Karpas-422 (cell line): ENCODE measurements at regions not wholly inside any gene's neighbourhood (a gene's known extent, or its start where the extent isn't known, plus 50 kb on each side); places are given as distances from the start of the nearest gene placed in this dataset.

ENCODE experiments used
- DNase-seq: peaks from one replicate; pipeline ENCODE4 v3.0.0-alpha.2; 2015
- H2AFZ ChIP-seq: fragments of 200-600 bp; sonication (generic); 2 replicates; pipeline ENCODE4 v1.6.1; 2014; ENCODE audit warnings: antibody characterized with exemption, low read length, mixed read lengths
- H3K27ac ChIP-seq: fragments of 200-600 bp; sonication (generic); 2 replicates; pipeline ENCODE4 v1.5.1; 2014; ENCODE audit warnings: mild to moderate bottlenecking, low read length, moderate library complexity
- H3K27me3 ChIP-seq: fragments of 200-600 bp; sonication (generic); 2 replicates; pipeline ENCODE4 v1.6.1; 2014; ENCODE audit warnings: low read length, mixed read lengths
- H3K36me3 ChIP-seq: fragments of 200-600 bp; sonication (generic); 2 replicates; pipeline ENCODE4 v1.6.1; 2014; ENCODE audit warnings: low read length, mixed read lengths; ENCODE audit not compliant: insufficient read depth
- H3K4me1 ChIP-seq: fragments of 200-600 bp; sonication (generic); 2 replicates; pipeline ENCODE4 v1.6.1; 2014; ENCODE audit warnings: mild to moderate bottlenecking, low read length, mixed read lengths
- H3K4me2 ChIP-seq: fragments of 200-600 bp; sonication (generic); 2 replicates; pipeline ENCODE4 v1.6.1; 2014; ENCODE audit warnings: low read length, low read depth, mild to moderate bottlenecking; ENCODE audit not compliant: poor library complexity, severe bottlenecking
- H3K4me3 ChIP-seq: fragments of 200-600 bp; sonication (generic); 2 replicates; pipeline ENCODE4 v1.5.1; 2014; ENCODE audit warnings: mild to moderate bottlenecking, antibody characterized with exemption, low read length, mixed read lengths
- H3K79me2 ChIP-seq: fragments of 200-600 bp; sonication (generic); 2 replicates; pipeline ENCODE4 v1.6.1; 2014; ENCODE audit warnings: mild to moderate bottlenecking, low read length, mixed read lengths
- H3K9ac ChIP-seq: fragments of 200-600 bp; sonication (generic); 2 replicates; pipeline ENCODE4 v1.6.0; 2014; ENCODE audit warnings: low read length
- H3K9me2 ChIP-seq: fragments of 200-600 bp; sonication (generic), shearing (Covaris generic); replicated peaks from 2 replicates; pipeline ENCODE4 v1.6.0; 2014; ENCODE audit warnings: mild to moderate bottlenecking, low read length, moderate library complexity; ENCODE audit not compliant: insufficient read depth
- H3K9me3 ChIP-seq: fragments of 300-700, 200-600 bp; sonication (generic); 2 replicates; pipeline ENCODE4 v1.6.1; 2014; ENCODE audit warnings: low read length, mixed read lengths
- H4K20me1 ChIP-seq: fragments of 200-600 bp; sonication (generic); 2 replicates; pipeline ENCODE4 v1.6.1; 2014; ENCODE audit warnings: mild to moderate bottlenecking, antibody characterized with exemption, low read length, low read depth; ENCODE audit not compliant: insufficient read depth

DNA sequence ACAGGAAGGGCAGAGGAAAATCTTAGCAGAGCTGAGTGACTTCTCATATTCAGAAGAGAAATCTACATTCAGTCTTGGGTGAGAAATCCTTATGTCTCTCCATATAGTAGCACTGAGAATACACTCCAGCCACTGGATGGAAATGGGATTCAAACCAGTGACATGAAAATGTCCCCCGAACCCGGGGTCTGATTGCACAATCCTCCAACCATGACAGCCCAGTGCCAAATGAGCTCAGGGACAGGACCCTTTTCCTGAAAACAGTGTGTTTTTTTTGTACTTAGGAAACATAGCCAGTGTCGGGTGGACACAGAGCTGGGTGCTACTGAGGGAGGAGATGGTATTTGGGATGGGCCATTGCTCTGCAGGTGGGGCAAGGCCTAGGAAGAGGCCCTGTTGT, 185.6 kb downstream of the CXCL12 start:
- Histone ChIP-seq H3K27ac (no peak overlapping the region), H3K36me3 (no peaks in the 10 kb centered on the region), H3K9me3 (no peaks in the 10 kb centered on the region), H3K27me3 (no peaks in the 10 kb centered on the region), H2AFZ (no peak overlapping the region), H4K20me1 (no peaks in the 10 kb centered on the region), H3K9ac (no peak overlapping the region), H3K4me3 (no peak overlapping the region), H3K79me2 (no peaks in the 10 kb centered on the region), H3K4me2 (no peak overlapping the region), H3K9me2 (no peaks in the 10 kb centered on the region), H3K4me1 (no peaks in the 10 kb centered on the region)
- DNase-seq = no peak

DNA sequence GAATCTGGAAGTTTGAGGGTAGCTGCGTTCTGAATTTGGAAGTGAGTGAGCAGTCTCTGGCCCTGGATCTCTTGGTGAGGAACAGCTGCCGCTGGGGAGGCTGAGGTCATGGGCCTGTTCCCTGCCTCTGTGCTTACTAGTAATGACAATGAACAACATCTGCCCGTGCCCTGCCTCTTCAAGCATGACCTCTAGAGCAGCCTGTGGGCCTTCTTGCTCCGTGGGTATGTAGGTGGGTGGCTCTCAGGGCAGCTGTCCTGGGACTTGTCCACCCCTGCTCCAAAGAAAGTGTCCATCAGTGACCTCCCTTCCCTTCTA, 186.2 kb downstream of the CXCL12 start:
- no peaks in the 10 kb centered on the region for H3K36me3 ChIP-seq
- H3K9ac ChIP-seq = no peak overlapping the region
- H2AFZ ChIP-seq = no peak overlapping the region
- H3K4me1 ChIP-seq = no peaks in the 10 kb centered on the region
- DNase-seq = no peak
- H3K27ac ChIP-seq = no peak overlapping the region
- H3K27me3 ChIP-seq = no peaks in the 10 kb centered on the region
- no peaks in the 10 kb centered on the region for H4K20me1 ChIP-seq
- H3K79me2 ChIP-seq = no peaks in the 10 kb centered on the region
- no peaks in the 10 kb centered on the region for H3K9me3 ChIP-seq
- no peak overlapping the region for H3K4me2 ChIP-seq
- H3K9me2 ChIP-seq = no peaks in the 10 kb centered on the region
- H3K4me3 ChIP-seq = no peak overlapping the region

DNA sequence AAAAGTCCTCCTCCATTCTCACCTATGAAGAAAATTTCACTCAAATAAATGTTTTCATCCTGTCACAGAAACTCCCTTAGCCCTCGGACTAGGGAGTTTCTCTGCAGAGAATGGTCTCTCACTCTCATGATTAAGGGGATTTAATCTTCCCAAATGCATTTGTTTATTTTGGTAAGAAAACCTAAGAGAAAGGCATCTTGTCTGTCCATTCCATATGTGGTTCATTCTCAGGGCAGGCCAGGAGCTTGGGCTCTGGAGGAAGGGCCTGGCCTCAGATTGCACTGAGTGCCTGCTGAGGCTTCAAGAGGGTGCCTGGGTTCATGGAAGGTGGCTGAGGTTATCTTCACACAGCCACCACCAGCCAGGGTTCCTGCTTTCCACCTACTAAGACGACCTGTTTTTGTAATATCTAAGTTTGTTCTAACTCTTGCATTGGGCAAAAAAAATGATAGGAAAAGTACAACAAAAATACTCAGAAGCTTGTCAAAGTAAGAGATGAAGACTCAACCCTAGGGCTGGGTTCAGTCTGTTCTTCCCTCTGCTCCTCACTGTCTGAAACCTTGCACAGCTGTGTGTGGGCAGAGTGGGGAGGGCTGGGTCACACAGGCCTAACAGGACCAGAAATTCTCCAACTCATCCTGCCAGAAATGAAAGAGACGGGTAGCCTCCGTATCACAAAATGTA, 186.7 kb downstream of the CXCL12 start:
- no peak for DNase-seq
- H2AFZ ChIP-seq = no peak overlapping the region
- no peak overlapping the region for H3K9ac ChIP-seq
- no peaks in the 10 kb centered on the region for H4K20me1 ChIP-seq
- H3K4me2 ChIP-seq = no peak overlapping the region
- no peaks in the 10 kb centered on the region for H3K36me3 ChIP-seq
- no peak overlapping the region for H3K4me3 ChIP-seq
- H3K4me1 ChIP-seq = no peaks in the 10 kb centered on the region
- no peak overlapping the region for H3K27ac ChIP-seq
- H3K9me3 ChIP-seq = no peaks in the 10 kb centered on the region
- no peaks in the 10 kb centered on the region for H3K27me3 ChIP-seq
- H3K79me2 ChIP-seq = no peaks in the 10 kb centered on the region
- H3K9me2 ChIP-seq = no peaks in the 10 kb centered on the region

DNA sequence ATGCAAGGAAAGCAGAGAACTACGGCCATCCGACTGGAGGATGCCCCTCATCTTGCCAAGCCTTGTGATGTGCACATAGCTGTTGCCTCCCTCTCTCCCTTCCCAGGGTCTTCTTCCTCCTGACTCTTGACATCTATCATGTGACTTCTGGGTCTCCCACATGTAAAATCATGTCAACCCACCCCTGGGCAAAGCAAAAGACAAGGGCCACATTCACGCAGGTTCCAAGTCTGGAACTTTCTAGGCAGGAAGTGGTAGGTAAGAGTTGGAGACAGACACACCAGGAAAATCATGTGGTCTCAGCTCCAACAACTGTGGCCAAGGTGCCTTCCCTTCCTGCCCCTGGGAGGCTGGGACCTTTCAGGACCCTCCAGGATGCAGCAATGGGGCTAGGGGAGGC, 187.3 kb downstream of the CXCL12 start:
- H3K79me2 ChIP-seq = no peaks in the 10 kb centered on the region
- no peaks in the 10 kb centered on the region for H3K9me3 ChIP-seq
- no peaks in the 10 kb centered on the region for H3K4me1 ChIP-seq
- H3K27ac ChIP-seq = no peak overlapping the region
- H3K9ac ChIP-seq = no peak overlapping the region
- H3K27me3 ChIP-seq = no peaks in the 10 kb centered on the region
- H3K4me3 ChIP-seq = no peak overlapping the region
- H3K36me3 ChIP-seq = no peaks in the 10 kb centered on the region
- no peak for DNase-seq
- no peaks in the 10 kb centered on the region for H4K20me1 ChIP-seq
- H3K9me2 ChIP-seq = no peaks in the 10 kb centered on the region
- H2AFZ ChIP-seq = no peak overlapping the region
- no peak overlapping the region for H3K4me2 ChIP-seq

DNA sequence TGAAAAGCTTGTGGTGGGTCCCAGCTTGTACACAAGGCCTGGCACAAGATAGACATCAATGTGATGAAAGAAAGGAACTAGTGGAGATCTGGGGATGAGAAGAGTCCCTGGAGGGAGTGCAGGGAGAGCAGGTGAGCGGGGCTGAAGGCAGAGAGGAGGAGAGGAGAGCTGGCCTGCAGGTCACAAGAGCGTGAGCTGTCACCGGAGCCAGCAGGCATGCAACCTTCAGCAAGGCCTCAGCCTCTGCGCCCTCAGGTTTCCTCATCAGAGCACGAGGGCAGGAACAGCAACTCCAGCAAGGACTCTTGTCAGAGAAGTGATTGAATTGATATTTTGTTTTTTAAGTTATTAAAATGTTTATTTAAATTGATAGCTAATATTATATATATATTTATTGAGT, 188.6 kb downstream of the CXCL12 start:
- no peak overlapping the region for H3K9ac ChIP-seq
- H3K9me3 ChIP-seq = no peaks in the 10 kb centered on the region
- no peak overlapping the region for H3K4me2 ChIP-seq
- no peaks in the 10 kb centered on the region for H3K36me3 ChIP-seq
- H3K27ac ChIP-seq = no peak overlapping the region
- DNase-seq = no peak
- H2AFZ ChIP-seq = no peak overlapping the region
- H3K27me3 ChIP-seq = no peaks in the 10 kb centered on the region
- no peaks in the 10 kb centered on the region for H4K20me1 ChIP-seq
- no peaks in the 10 kb centered on the region for H3K79me2 ChIP-seq
- no peak overlapping the region for H3K4me3 ChIP-seq
- no peaks in the 10 kb centered on the region for H3K4me1 ChIP-seq
- H3K9me2 ChIP-seq = no peaks in the 10 kb centered on the region

DNA sequence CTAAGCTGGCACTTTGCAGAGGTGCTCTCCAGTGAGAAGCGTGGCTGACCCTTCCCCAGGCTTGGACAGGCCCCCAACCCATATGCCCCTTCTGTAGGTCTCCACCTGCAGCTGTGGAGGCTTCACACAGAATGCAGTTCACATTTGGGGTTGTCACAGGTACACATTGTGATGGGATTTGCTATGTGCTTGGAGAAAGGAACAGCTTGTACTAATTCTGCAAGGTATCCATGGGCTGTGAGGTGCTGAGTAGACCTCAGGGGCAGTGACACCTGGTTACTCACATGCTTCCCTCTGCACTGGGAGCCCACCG, 188.9 kb downstream of the CXCL12 start:
- no peak overlapping the region for H2AFZ ChIP-seq
- no peak for DNase-seq
- no peaks in the 10 kb centered on the region for H3K9me2 ChIP-seq
- H3K4me3 ChIP-seq = no peak overlapping the region
- no peak overlapping the region for H3K27ac ChIP-seq
- no peaks in the 10 kb centered on the region for H3K36me3 ChIP-seq
- H3K4me1 ChIP-seq = no peaks in the 10 kb centered on the region
- no peak overlapping the region for H3K4me2 ChIP-seq
- H3K27me3 ChIP-seq = no peaks in the 10 kb centered on the region
- H3K79me2 ChIP-seq = no peaks in the 10 kb centered on the region
- no peak overlapping the region for H3K9ac ChIP-seq
- no peaks in the 10 kb centered on the region for H4K20me1 ChIP-seq
- no peaks in the 10 kb centered on the region for H3K9me3 ChIP-seq

DNA sequence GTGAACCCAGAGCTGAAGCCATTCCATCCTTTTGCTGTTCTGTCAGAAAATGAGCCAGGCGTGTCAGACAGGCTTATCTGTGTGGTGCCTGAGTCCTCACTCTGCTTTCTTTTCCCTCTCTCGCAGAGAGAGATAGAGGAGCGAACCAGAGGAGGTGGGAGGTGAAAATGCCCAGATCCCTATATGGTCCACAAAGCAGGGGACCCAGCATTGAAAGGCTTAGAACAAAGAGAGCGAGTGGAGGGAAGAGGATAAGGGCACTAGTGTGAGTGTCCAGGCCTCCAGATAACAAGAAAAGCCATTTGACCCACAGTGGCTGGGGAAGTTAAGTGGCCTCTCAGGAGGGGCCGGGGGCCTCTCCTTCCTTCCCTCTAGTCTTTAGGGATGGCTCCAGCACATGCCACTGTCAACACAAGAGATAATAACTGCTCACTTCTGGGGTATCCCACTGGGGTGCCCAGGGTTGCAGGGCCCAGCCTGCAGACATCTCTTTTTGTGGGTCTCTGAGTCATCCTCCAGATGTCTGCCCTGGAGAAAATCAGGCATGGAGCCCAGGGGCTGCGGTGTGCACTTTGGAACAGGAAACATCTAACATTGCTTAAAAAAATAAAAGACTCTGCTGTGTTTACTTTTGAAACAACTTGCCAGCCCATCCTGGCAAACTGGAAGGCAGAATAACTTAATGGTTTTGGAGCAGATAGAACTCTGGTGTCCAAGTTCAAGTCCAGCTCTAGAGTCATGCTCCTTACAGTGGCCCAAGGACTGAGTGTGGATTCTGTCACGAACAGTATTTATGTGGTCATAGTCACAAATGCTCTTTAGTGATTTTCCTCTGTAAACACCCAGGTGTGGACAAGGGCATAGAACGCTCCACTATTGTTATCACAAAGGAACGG, 189.5 kb downstream of the CXCL12 start:
- H3K27me3 ChIP-seq = no peaks in the 10 kb centered on the region
- no peaks in the 10 kb centered on the region for H4K20me1 ChIP-seq
- H3K4me3 ChIP-seq = no peak overlapping the region
- 0 out of 2 replicates have a peak, but pooled peaks cover 3% of the 10 kb centered on the region for H3K9me3 ChIP-seq
- no peak overlapping the region for H3K9ac ChIP-seq
- no peak overlapping the region for H3K4me2 ChIP-seq
- no peaks in the 10 kb centered on the region for H3K4me1 ChIP-seq
- DNase-seq = no peak
- H3K9me2 ChIP-seq = no peaks in the 10 kb centered on the region
- H3K79me2 ChIP-seq = no peaks in the 10 kb centered on the region
- no peak overlapping the region for H2AFZ ChIP-seq
- H3K36me3 ChIP-seq = no peaks in the 10 kb centered on the region
- H3K27ac ChIP-seq = no peak overlapping the region

DNA sequence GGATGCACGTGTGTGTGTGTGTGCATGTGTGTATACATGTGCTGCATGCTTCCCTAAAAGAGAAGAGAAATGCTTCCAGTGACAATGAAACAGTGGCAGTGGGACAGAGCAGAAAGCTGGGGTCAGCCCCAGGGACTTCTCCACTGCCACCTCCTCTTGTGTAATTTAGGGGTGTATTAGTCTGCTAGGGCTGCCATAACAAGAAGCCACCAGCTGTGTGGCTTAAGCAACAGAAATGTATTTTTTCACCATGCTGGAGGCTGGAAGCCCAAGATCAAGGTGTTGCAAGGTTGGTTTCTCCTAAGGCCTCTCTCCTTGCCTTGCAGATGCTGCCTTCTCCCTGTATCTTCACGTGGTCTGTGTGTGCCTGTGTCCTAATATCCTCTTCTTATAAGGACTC, 190.5 kb downstream of the CXCL12 start:
- H3K9me3 ChIP-seq = 0 out of 2 replicates have a peak, but pooled peaks cover 3% of the 10 kb centered on the region
- H3K9ac ChIP-seq = no peak overlapping the region
- no peaks in the 10 kb centered on the region for H3K79me2 ChIP-seq
- no peaks in the 10 kb centered on the region for H4K20me1 ChIP-seq
- H3K27ac ChIP-seq = no peak overlapping the region
- no peak overlapping the region for H3K4me3 ChIP-seq
- H3K36me3 ChIP-seq = no peaks in the 10 kb centered on the region
- no peaks in the 10 kb centered on the region for H3K9me2 ChIP-seq
- no peaks in the 10 kb centered on the region for H3K4me1 ChIP-seq
- no peak overlapping the region for H3K4me2 ChIP-seq
- DNase-seq = no peak
- no peak overlapping the region for H2AFZ ChIP-seq
- no peaks in the 10 kb centered on the region for H3K27me3 ChIP-seq
